Neutrophil (primary cell): ENCODE measurements at regions not wholly inside any gene's neighbourhood (a gene's known extent, or its start where the extent isn't known, plus 50 kb on each side); places are given as distances from the start of the nearest gene placed in this dataset.

Experiments used
- H3K27ac ChIP-seq: fragments of 200-600 bp; sonication (generic); 2 replicates; pipeline ENCODE4 v1.5.1; 2016; ENCODE audit warnings: mild to moderate bottlenecking, moderate library complexity
- H3K27me3 ChIP-seq: fragments of 200-600 bp; sonication (generic); 2 replicates; pipeline ENCODE4 v1.6.0; 2016; ENCODE audit warnings: mild to moderate bottlenecking
- H3K36me3 ChIP-seq: fragments of 200-600 bp; sonication (generic); 2 replicates; pipeline ENCODE4 v1.5.1; 2017
- H3K4me1 ChIP-seq, 2 experiments: fragments of 200-600 bp in 1 of 2; sonication (generic) in 1 of 2; 1 replicate in 1 of 2; 2 replicates in 1 of 2; pipeline versions ENCODE4 v1.5.1 to v1.6.1; 2013 to 2016; ENCODE audit warnings: low read depth in 1 of 2, low read length in 1 of 2, mild to moderate bottlenecking in 1 of 2, moderate library complexity in 1 of 2; ENCODE audit not compliant: control insufficient read depth in 1 of 2, insufficient read depth in 1 of 2
- H3K4me3 ChIP-seq, 2 experiments: fragments of 200-600 bp in 1 of 2; sonication (generic) in 1 of 2; 1 replicate in 1 of 2; 2 replicates in 1 of 2; pipeline ENCODE4 v1.5.1; 2013 to 2016; ENCODE audit warnings: low read depth in 1 of 2, low read length in 1 of 2, mild to moderate bottlenecking in 1 of 2, moderate library complexity in 1 of 2
- H3K9me3 ChIP-seq: fragments of 200-600 bp; sonication (generic); 2 replicates; pipeline ENCODE4 v1.5.1; 2016
- TF ChIP-seq, protein P1 (sequence below): fragments of 200-600 bp; sonication (generic); IDR thresholded peaks from 2 replicates; pipeline ENCODE4 v1.5.1; 2016; ENCODE audit warnings: antibody characterized with exemption

DNA sequence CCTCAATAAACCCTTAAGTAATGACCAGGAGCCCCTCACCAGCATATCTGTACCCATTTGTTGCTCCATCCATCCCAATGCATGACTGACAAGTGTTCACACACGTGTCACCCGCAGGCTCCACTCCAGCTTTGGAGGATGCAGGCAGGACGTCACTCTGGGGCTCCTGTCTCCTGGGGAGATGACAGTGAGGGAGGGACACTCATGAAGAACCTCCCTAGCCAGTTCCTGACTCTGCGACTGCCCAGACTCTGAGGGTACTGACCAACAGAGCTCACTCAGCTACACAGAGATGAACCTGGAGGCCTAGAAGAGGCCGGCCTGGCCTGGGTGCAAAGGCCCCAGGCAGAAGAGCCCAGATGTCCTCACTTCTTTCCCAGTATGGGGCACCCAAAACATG is 135.1 kb upstream of the RET start:
- Histone ChIP-seq H3K9me3 (no peaks in the 10 kb centered on the region), H3K36me3 (no peaks in the 10 kb centered on the region), H3K4me3 (no peak overlapping the region), H3K27ac (no peak overlapping the region), H3K27me3 (no peaks in the 10 kb centered on the region), H3K4me1 (no peaks in the 10 kb centered on the region)
- TF ChIP-seq, protein P1, sequence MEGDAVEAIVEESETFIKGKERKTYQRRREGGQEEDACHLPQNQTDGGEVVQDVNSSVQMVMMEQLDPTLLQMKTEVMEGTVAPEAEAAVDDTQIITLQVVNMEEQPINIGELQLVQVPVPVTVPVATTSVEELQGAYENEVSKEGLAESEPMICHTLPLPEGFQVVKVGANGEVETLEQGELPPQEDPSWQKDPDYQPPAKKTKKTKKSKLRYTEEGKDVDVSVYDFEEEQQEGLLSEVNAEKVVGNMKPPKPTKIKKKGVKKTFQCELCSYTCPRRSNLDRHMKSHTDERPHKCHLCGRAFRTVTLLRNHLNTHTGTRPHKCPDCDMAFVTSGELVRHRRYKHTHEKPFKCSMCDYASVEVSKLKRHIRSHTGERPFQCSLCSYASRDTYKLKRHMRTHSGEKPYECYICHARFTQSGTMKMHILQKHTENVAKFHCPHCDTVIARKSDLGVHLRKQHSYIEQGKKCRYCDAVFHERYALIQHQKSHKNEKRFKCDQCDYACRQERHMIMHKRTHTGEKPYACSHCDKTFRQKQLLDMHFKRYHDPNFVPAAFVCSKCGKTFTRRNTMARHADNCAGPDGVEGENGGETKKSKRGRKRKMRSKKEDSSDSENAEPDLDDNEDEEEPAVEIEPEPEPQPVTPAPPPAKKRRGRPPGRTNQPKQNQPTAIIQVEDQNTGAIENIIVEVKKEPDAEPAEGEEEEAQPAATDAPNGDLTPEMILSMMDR, result no peak

DNA sequence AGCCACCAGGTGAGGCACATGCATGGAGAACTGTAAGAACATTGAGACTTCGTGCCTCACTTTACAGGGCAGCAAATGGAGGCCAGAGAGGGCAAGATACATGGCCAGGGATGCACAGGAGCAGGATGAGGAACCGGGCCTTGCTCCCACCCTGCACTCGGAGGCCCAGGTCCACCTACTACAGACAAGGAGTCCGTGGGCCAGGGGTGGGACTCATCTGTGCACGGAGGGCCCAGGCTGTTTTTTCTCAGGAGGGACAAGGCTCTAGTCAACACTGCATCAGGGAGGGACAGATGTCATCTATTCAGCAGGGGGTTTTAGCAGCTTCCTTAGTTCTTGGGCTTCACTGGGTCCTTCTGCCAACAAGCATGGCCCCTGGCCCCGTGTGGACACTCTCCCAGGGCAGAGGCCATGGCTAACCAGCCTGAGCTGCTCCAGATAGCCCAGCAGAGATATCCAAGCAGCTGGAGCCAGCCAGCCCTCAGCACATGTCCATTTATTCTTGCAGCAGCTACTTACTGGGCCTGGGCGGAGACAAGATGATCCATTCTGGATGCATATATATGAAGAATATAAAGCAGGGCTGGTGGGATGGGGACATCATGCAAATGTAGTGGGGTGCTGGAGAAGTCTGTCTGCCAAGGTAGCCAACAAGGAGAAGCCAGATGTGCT is 134.5 kb upstream of the RET start:
- H3K36me3 ChIP-seq, result no peaks in the 10 kb centered on the region
- no peak overlapping the region for H3K27ac ChIP-seq
- no peaks in the 10 kb centered on the region for H3K27me3 ChIP-seq
- TF ChIP-seq, protein P1, result no peak
- no peaks in the 10 kb centered on the region for H3K4me1 ChIP-seq
- no peaks in the 10 kb centered on the region for H3K9me3 ChIP-seq
- H3K4me3 ChIP-seq, result no peak overlapping the region

- TF ChIP-seq, protein P1, result no peak
- Histone ChIP-seq H3K4me1 (no peaks in the 10 kb centered on the region), H3K27ac (no peak overlapping the region), H3K36me3 (no peaks in the 10 kb centered on the region), H3K4me3 (no peak overlapping the region), H3K27me3 (no peaks in the 10 kb centered on the region), H3K9me3 (no peaks in the 10 kb centered on the region)
Measured at GRCh38 chr10:42943025-42943818, 133.6 kb upstream of the RET start.

DNA sequence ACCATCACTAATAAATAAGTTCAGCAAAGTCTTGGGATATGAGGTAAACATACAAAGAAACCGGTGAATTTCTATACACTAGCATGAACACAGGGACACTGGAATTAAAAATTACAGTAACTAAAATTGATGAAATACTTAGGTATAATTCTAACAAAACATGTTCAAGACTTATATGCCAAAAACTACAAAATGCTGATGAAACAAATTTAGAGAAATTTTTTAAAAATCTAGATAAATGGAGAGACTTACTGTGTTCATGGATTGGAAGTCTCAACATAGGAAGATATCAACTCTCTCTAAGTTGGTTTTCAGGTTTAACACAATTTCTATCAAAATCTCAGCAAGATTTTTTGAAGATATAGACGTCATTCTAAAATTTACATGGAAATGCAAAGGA is 128.8 kb upstream of the RET start:
- H3K27me3 ChIP-seq, result peaks cover 15% of the 10 kb centered on the region
- H3K36me3 ChIP-seq, result no peaks in the 10 kb centered on the region
- H3K4me3 ChIP-seq, result no peak overlapping the region
- no peak overlapping the region for H3K27ac ChIP-seq
- H3K9me3 ChIP-seq, result no peaks in the 10 kb centered on the region
- H3K4me1 ChIP-seq, result no peaks in the 10 kb centered on the region
- TF ChIP-seq, protein P1, result no peak

DNA sequence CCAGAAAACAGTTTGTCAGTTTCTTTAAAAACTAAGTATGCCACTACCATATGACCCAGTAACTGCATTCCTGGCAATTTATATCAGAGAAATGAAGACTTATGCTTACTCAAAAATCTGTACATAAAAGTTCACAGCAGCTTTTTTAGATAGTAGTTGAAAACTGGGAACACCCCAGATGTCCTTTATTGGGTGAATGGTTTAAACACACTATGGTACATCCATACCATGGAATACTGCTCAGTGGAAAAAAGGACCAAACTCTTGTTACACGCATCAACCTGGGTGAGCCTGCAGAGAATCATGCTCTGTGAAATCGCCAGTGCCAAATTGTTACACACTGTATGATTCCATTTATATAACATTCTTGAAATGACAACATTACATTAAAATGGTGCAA is 127.6 kb upstream of the RET start:
- Histone ChIP-seq H3K27ac (no peak overlapping the region), H3K4me1 (no peaks in the 10 kb centered on the region), H3K9me3 (no peaks in the 10 kb centered on the region), H3K36me3 (no peaks in the 10 kb centered on the region), H3K27me3 (peaks cover 15% of the 10 kb centered on the region), H3K4me3 (no peak overlapping the region)
- TF ChIP-seq, protein P1, result no peak
